ENCODE measurements at regions not wholly inside any gene's neighbourhood (a gene's known extent, or its start where the extent isn't known, plus 50 kb on each side); places are given as distances from the start of the nearest gene placed in this dataset.
"Not testable (repeated sequence)": the region's sequence is repeated elsewhere in the genome, so short reads cannot be mapped to it uniquely, and the experiment has no call there.

DNA sequence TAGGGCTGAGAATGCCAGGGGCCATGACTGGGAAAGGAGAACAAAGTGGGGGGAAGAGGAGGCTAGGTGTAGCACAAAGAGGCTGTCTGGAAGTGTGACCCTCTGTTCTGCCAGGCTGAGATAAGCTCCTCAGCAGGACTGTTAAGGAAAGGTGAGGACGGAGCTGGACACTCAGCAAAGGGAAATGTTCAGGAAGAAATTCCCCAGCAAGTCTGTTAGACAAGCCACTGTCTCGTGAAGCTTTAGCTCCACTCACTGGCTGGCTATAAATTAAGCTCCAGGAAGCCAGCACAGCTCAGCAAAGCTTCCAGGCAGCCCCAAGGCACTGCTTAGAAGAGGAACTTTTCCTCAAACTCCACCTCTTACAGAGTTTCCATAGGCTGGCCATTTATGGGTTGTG is 181.2 kb upstream of the API5 start:
- DNase-seq (ENCODE audit: low spot score): no peak

DNA sequence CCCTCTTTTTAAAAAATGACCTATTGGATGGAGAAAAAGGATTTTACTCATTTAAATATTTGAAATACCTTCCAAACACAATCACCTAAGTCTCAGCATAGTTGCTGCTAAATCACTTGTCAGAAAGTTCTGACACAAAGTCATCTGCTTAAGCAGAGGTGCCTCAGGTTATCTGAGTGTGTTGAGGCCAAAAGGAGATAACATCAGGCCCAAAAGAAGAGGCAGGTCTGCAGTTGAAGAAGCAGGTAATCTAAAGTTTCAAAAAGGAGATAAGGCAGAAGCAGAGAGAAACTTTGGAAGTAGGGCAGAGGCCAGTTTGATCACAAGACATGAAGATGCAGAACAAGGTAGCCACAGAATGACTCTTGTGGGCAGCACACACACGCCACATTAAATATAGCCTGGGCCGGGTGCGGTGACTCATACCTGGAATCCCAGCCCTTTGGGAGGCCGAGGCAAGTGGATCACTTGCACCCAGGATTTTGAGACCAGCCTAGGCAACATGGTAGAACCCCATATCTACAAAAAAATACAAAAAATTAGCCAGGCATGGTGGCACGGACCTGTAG is 175.7 kb upstream of the API5 start:
- no peak for DNase-seq (ENCODE audit: low spot score)

DNA sequence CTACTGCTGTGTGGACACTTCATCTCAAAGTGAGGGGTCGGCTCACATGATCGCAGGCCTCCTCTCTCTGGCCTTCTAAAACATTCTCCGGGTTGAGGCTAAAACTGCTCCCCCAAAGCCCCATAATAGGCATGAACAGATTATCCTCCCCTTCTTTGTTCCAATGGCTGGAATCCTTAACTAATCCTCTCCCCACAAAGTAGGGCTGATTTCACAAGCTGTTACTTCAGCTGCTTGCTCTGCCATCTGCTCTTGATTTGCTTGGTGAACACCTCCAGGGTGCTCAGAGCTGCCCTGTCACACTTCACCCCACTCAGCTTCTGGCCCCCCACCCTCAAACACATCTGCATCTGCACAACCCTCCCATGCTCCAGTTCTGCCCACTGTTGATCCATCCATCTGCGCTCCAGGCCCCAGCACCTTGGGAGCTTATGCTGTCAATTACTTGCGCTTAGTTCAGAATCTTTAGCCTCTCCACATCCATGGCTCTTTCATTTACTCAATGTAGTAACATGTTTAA is 173.1 kb upstream of the API5 start:
- DNase-seq (ENCODE audit: low spot score): no peak

DNA sequence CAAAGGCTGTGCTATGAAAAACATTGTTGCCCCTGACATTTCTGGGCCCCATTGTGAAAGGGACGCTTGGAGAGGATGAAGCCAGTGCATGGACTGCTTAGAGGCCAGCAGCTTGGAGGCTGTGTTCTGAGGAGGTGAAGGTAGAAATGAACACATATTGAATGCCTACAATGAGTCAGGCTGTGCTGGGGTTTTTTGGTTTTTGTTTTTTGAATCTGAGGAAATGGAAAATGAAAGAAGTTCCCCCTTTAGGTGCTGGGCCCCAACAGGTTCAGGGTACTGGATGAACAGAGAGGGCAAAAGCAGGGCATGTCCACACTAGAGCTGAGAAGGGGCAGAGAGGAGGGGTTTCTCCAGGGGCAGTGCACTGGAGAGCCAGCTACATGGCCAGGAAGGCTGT is 166.1 kb upstream of the API5 start:
- DNase-seq (ENCODE audit: low spot score): no peak

DNA sequence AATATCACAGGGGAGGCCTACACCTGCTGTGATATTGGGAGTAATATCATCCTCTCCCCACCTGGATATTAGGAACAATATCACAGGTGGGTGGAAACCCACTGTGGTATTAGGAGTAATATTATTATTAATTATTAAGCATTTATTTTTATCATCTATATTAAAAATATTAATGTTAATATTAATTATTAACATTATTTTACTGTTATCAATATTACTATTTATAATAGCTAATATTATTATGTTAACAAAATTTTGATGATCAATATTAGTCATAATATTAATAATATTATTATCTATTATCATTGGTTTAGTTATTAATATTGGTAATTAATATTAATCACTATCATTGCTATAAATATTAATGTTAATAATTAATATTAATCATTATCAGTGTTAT is 161.1 kb upstream of the API5 start:
- DNase-seq (ENCODE audit: low spot score): no peak

DNA sequence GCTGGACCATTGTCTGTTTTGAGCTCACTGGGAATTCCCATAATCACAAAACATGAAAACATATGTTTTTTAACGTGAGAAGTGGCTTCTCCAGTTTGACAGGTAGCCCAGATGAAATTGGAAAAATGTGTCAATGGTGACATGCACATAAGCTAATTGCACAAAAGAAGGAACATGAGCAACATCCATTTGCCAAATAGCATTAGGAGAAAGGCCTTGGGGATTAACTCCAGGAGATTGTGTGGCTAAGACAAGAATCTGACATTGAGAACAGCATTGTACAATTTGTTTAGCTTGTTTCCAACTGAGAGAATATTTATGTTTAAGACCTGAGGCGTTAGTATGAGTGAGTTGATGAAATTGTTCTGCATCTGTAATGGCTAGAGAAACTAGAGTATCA is 147.0 kb upstream of the API5 start:
- DNase-seq (ENCODE audit: low spot score): no peak

DNA sequence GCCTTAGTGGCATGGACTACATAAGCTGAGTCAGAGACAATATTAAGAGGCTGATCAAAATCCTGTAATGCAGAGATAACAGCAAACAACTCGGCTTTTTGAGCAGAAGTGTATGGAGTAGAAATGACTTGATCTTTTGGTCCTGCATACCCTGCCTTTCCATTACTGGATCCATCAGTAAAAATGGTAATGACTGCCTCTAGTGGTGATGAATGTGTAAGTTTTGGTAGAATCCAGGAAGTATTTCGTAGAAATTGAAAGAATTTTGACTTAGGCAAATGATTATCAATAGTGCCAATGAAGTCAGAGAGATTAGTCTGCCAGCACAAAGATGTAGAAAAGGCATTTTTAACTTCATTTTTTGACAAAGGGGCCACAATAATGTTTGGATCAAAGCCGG is 146.4 kb upstream of the API5 start:
- DNase-seq (ENCODE audit: low spot score): not testable (repeated sequence)

DNA sequence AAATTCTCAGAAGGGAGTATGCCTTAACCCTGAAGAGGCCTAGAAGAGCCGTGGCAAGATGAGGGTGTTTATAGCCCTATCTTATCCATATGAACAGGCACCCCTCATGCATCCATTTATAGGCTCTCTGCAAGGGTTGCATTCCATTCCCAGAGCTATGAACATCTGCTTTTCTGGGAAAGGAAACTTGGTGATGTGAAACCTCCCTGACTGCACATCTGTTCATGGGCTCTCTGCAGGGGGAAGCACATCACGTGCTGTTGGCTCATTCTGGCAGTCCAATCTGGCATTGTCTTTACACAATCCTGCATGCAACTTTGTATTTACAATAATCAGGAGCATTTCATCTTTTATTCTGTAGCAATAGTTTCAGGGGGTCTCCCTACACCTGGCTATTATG is 143.6 kb upstream of the API5 start:
- DNase-seq (ENCODE audit: low spot score): not testable (repeated sequence)

DNA sequence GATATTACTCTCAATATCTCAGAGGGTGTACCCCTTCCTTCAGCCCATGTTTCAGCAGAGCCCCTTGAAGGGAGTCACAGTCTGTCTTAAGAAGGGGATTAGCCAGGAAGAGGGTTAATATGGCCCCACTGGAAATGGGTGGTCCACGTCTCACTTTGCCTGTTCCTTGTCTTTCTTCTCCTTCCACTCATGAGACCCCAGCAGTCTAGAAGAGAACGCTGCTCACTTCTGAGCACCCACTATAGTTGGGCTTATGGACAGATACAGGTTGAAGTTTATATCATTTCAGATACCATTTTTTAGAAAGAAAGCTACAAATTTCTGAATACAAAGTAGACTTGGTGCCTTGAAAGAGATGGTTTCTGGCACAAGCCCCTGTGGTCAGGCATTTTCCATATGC is 139.3 kb upstream of the API5 start:
- DNase-seq (ENCODE audit: low spot score): no peak

DNA sequence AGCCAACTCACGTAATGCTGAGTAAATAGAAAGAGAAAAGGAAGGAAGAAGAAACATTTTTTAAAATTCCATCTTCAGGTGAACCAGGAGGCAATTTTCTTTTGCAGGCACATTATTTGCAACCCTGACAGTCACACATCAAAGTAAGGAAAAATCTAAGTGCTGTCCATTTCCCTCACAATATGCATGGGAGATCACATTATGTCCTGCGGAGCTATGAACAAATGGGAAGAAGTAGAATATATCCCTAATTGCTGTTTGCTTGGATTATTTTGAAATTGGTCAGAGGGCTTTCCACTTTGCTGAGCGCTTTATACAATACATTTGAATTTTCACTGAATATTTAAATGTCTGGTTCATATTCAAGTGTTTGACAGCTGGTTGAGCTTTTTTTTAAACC is 133.8 kb upstream of the API5 start:
- DNase-seq (ENCODE audit: low spot score): no peak

DNA sequence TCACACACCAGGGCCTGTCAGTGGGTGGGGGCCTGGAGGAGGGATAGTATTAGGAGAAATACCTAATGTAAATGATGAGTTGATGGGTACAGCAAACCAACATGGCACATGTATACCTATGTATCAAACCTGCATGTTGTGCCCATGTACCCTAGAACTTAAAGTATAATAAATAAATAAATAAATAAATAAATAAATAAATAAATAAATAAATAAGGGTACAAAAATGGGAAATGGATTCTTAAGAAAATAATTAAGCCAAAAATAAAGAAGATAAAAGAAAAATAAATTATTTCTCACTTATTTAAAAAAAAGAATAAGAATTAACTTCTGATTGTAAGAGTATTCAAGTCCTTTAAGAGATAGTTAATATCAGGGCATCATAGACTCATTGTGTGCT is 117.3 kb upstream of the API5 start:
- DNase-seq (ENCODE audit: low spot score): not testable (repeated sequence)

DNA sequence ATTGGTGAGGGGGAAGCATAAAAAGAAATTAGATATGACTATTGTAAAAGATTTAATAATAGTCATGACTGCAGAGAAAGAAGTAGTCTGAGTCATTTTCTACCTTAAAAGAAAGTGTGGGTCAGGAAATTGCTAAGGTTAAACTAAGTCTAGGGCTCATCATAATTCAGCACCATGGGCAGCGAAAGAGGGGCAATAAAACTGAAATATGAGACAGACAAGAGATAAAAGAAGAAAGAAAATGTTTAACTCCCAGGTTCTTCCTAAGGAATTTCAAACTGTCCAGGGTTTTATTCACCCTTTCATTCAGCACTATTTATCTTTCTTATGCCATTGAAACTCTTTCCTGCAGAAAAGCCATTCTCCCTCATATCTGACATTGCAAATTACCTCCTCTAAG is 114.4 kb upstream of the API5 start:
- DNase-seq (ENCODE audit: low spot score): peak; percentile 1

DNA sequence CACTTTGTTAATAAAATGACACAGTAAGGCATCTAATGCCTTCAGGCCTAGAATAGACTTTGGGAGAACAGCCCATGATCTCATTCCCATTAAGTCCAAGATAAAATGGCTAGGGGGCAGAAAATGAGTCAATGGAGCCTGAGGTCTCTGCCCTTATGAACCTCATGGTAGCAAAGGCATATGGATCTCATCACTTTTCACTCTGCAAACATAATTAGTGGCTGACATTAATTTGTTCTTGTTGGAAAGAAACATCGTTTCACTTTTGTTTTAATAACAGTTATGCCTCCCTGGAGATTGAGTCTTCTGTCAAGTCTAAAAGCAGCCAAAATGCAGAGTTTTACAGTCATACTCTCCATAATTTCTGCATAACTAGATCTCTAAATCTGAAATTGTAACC is 111.8 kb upstream of the API5 start:
- DNase-seq (ENCODE audit: low spot score): no peak

DNA sequence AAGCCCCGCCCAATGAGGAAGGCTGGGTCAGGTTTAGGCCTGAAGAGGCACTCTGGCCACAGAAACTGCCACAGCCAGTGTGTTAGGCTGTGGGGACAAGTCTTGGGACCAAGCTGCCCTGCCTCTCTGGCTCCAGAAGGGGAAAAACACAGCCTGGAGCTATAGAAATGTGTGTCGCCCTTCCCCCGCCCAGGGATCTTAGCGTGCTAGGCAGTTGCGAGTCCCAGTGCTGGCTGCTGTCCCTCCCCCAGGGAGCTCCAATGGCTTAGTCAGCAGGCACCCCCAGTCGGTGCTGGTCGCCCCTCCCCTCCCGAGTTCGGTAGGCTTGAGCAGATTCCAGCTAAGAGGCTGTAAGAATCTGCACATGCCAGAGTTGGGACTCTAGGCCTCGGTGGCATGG is 99.5 kb upstream of the API5 start:
- DNase-seq (ENCODE audit: low spot score): no peak

DNA sequence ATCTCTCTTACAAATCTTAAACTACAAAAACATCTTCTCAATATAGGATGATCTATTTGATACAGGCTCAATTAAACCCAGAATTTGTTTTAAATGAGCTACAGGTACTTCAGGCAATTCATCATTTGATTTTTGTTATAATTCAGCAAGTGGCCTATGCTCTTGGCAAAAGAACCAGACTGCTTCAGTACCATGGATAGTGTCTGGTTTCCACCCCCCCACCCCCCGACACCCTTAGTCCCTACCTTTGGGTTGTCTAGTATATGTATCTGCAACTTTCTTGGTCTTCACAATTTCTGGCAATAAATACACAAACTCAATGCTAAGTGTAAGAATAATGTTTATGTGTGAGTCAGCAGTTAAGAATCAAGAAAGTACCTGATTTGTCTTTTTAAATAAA is 97.3 kb upstream of the API5 start:
- no peak for DNase-seq (ENCODE audit: low spot score)

DNA sequence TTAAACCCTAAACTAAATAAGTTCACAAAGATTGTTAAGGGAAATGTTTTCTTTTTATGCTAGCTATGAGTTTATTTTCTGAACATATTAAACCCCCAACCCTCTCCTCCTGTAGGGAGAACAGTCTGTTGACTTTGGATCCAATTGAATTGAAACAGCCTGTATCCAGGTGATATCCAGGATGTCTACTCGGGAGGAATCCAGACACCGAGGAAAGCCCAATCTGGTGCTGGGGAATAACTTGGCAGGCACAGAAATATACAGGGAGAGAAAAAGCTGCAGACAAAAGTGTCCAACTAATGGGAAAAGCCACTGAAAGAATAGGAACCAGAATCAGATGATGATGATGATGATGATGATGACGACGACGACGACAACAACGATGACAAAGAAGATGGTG is 93.9 kb upstream of the API5 start:
- DNase-seq (ENCODE audit: low spot score): no peak

DNA sequence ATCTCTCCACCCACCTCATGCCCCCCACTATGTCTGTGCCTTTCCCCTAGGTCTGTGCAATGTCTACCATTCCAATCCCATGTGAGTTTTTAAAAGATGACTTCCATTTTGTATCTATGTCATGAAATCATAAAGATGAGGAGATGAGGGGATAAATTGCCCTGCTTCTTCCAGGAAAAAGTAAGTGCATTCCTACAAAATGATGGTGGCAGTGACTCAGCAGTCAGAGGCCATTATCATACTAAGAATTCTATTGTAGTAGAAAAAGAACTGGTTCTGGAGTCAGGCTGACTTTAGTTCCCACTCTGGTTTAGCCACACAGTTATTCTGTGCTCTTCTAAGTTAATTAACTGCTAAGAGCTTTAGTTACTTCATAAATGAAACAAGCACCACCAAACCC is 89.6 kb upstream of the API5 start:
- DNase-seq (ENCODE audit: low spot score): no peak

DNA sequence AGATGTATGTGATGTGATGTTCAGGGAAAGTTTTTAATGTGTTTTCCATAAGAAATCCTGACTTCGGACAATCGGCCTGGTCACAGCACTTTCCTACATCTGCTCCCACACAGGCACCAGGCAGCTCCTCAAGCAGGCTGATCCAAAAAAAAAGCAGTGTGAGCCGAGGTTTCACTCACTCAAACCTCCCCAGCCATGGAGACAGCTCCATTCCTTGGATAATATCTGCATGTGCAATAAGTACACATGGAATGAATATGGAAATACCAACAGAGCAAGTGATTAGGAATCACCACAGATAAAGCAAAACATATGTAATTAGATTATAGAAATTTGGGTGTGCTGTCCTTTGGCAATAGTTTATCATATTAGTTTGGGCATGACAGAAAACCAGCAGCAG is 88.8 kb upstream of the API5 start:
- no peak for DNase-seq (ENCODE audit: low spot score)

DNA sequence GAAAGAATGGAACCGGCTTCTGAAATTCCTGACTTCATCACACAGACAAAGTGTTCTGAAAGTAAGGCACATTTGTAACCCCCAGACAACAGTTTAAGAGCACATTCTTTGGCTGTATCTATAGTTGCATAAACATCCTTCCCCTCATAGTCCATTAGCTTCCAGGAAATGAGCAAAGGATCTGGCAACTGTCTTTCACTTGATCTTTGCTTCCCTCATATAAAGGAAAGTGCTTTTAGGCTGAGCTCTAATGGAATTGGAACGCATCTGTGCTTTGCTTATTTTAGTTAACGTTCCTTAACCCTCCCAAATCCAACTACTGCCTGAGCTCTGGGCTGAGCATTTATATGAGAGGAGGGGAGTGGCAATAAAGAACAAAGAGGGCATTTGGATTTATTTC is 76.9 kb upstream of the API5 start:
- no peak for DNase-seq (ENCODE audit: low spot score)

DNA sequence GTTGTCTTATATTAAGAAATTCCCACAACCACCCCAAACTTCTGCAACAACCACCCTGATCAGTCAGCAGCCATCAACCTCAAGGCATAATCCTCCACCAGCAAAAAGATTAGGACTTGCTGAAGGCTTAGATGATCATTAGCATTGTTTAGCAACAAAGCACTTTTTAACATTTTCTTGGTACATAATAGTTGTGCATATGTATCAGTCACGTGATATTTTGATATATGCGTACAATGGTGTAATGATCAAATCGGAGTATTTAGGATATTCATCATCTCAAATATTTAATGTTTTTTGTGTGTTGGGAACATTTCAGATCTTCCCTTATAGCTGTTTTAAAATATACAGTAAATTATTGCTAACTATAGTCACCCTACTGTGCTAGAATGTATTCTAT is 73.5 kb upstream of the API5 start:
- DNase-seq (ENCODE audit: low spot score): no peak

DNA sequence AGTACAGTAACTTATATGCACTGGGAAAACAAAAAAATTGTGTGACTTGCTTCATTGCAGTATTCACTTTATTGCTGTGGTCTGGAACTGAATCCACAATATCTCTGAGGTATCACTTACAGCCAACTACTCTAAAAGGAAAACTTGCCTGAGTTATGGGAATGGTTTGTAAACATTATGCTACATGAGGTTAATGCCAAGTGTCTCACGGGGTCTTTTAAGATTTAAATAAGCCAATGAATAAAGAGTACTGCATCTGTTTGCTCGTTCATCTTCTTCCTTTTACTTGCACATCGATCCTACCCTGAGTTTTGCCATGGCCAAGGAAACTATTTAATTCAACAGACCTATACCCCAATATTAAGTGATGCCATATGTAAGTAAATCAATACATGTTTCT is 72.0 kb upstream of the API5 start:
- DNase-seq (ENCODE audit: low spot score): no peak

DNA sequence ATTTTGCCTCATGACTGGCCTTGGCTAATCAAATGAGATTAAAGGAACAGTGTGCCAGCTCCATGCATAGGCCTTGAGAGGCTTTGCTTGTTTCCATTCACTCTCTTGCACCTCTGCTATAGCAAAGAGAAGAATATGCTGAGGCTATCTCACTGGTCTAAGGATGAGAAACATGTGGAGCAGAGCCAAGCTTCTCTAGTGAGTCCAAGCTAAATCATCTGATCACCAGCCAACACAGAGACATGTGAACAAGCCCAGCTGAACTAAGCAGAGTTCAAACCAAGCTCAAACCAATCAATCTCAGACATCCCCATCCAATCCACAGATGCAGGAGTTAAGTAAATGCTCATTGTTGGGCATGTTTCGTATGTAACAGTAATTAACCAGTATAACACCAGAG is 69.4 kb upstream of the API5 start:
- no peak for DNase-seq (ENCODE audit: low spot score)

DNA sequence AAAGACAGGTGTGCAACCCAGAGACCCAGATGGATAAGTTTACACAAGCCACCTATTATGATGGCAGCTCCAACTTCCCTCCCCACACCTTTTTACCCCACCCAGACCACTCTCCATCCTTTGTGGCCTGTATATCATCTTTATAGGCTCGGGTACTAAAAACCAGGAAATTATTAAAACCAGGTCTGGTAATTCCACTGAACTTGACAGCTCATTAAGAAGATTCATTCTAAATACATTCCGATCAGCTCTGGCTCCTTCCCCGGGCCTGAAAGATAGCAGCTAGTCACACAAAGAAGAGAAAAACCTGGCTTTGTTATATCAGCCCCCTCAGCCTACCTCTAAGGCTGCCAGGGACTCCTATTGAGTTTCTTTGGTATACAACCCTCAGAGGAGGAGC is 67.9 kb upstream of the API5 start:
- DNase-seq (ENCODE audit: low spot score): no peak

DNA sequence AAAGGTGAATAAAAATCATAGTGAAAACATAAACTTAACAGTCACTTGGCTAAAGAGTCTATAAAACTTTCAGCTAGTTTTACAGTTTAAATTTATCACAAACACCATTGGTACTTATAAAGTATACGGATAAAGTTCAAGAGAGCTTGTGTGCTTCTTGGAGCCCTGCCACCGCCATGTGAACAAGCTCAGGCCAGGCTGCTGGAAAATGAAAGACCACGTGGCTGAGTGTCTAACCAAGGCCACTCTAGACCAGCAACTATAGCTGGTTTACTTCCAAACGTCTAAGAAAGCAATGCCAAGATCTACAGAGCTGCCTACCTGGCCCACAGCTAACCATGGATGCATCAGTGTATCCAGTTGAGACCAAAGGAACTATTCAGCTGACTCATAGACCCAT is 66.3 kb upstream of the API5 start:
- DNase-seq (ENCODE audit: low spot score): no peak

DNA sequence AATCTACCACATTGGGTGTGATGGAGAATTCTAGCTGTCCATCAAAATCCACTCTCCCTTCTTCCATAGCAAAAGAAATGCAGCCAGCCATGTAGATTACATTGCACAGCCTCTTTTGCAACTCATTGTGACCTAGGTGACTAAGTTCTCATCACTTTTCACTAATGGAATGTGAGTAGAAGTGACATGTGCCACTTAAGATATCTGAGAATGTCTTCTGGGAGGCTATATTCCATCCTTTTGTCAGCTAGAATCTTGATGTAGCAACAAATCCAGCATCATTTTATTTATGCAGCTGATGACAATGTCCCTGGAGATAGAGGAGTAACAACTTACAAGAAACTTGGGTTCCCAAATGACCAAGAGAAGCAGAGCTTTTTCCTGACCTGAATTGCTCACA is 61.5 kb upstream of the API5 start:
- no peak for DNase-seq (ENCODE audit: low spot score)
